SIG-M5 treated with dmso at 0.1 percent for 504 hours (cell line): ENCODE measurements at regions not wholly inside any gene's neighbourhood (a gene's known extent, or its start where the extent isn't known, plus 50 kb on each side); places are given as distances from the start of the nearest gene placed in this dataset.
"Not testable (repeated sequence)": the region's sequence is repeated elsewhere in the genome, so short reads cannot be mapped to it uniquely, and the experiment has no call there.

Source experiments
- DNase-seq: peaks from one replicate; lab custom pipeline; 2025; ENCODE audit not compliant: unreplicated experiment; lab: John Stamatoyannopoulos, UW

DNA sequence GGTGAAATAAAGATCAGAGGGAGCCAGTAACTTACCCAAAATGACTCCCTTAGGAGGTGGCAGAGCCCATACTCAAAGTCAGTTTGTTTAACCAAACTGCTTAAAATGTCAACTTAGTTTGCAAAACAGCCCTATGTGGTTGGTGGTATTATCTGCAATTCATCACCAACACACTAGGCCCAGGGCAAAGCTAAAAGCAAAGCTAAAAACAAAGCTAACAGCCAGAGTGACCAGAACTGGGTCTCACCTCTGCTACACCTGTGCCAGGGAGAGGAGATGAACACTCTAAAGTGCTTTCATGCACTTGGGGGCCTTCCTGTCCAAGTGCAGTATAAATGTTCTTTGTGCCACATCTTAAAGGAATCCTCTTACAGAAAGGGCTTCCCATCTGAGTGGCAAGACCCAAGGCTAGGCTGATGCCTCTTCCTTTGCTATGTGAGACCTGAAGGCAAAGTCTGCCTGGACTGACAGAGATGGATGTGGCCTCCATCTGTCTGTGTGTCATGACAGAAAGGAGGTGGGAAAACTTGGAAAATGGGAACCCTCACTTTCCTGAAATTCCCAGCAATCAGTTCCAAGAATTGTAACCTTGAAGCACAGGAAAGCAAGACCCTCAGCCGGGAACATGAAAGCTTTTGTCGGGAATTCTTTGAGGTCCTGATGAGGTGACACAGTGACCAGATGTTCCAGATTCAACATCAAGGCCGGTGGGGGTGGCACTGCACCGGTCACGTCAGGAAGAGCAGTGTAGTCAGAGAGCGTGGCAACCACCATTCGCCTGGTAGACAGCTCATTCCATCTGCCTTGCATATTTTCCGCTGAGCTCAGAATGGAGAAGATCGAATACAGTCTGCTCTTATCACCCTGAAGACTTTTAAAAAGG lies 214.3 kb upstream of the PLGLB2 start:
- not testable (repeated sequence) for DNase-seq

DNA sequence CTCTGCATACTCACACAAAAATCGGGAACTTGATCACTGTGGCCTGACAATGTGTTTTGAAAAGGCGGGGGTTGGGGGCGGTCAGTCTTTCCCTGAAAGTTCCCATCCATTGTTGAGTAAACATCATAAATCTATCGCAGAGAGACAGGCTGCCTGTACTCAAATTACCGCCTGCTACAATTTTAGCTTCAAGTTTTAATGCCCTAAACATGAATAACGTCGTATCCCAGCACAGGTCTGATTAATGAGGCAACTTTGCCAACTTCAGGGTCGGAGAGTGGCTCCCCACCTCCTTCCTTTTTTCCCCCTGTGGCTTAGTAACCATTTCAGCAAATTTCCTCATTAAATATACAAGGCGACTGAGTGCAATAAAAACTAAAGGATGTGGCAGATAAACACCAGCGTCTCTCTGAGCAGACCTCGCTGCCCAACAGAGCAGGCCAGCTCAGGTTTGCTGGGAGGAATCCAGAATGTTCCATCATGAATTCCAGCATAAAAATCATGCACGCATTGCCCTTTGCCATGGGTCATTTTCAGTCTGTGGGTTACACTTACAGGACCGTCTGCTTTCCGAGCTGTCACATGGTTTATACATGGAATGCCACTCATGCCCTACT lies 213.5 kb upstream of the PLGLB2 start:
- DNase-seq: not testable (repeated sequence)

DNA sequence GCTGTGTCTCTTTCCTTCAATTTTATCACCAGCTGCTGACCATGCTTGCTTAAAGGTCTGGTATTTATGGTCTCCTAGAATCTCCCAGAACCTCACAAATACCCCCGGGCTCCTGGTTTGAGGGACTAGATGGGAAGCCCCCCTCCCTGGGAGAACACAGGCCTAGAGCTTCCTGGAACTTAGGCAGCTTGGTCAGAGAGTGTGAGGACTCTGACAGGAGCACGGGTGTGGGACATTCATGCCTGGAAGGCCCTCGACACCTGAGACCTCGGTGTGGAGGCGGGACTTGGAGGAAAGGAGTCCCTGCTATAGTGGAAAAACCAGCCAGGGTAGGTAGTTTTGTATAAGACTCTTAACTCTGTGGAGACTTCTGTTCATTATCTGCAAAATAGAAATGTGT lies 211.5 kb upstream of the PLGLB2 start:
- not testable (repeated sequence) for DNase-seq

DNA sequence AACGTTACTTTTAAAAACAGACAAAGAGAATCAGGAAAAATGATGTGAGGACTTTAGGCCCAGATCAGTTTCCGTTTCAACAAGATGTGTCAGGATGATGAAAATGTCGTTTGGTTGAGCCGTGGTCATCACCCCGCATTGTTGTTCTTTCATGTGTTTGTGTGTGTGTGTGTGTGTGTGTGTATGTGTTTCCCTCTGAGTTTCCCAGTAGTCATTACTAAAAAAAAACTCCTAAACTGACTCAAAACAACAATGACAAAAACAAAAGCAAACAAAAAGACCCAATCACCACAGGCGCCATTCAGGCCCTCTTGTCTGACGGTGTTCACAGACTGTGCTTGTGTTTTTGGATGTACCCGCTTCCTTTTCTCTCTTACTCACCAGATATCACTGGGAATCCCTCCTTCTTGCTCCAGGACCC lies 210.6 kb upstream of the PLGLB2 start:
- DNase-seq: not testable (repeated sequence)

DNA sequence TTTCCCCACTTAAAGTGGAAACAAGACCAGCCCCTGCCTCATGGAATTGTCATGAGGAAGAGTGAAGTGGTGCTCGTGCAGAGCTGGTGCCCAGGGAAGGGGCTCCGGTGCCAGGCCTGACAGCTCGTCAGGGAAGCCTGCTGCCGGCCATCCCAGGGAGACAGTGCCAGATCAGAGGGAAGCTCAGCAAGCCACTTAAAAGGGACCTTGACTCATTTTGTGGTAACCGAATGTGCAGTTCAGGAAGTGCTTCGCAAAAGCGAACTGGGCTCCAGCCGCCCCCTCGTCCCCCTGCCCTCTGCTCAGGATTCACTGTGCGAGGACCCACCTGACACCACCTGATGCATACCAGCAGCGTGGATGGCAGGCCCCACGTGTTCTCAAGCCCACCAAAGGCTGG lies 209.6 kb upstream of the PLGLB2 start:
- DNase-seq: not testable (repeated sequence)

DNA sequence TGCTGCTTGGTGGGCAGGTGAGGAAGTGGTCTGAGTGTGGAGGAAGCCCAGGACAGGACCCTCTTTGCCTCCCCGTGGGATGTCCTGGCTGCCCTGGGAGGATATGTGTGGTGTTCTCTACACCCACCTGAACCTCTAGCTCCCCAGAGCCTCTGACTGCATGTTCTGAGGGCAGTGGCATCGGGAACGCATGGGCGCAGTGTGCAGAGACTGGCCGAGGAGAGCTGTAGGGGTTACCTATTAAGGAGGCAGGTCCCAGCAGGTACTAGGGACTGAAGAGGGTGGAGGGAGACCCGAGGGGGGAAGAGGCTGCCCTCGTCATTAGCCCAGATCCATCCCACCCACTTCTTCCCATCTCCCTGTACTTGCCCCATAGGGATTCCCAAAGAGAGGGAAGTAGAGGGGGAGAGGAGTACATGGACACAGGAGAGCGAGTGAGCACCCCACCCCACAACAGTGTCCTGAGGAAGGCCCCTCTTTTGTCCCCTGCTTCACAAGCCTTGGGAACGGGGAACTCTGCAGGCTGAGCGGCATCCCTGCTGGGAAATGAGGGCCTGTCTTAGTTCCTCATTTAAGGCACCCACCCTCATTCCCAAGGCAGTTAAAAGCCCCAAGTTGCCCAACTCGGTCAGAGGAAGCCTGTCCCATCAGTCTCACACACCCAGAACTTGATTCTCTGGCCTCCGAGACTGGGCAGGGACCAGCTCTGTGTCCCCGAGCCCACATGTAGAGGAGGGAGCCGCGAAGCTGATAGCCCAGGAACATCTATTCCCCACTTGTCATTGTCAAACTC lies 208.5 kb upstream of the PLGLB2 start:
- not testable (repeated sequence) for DNase-seq

DNA sequence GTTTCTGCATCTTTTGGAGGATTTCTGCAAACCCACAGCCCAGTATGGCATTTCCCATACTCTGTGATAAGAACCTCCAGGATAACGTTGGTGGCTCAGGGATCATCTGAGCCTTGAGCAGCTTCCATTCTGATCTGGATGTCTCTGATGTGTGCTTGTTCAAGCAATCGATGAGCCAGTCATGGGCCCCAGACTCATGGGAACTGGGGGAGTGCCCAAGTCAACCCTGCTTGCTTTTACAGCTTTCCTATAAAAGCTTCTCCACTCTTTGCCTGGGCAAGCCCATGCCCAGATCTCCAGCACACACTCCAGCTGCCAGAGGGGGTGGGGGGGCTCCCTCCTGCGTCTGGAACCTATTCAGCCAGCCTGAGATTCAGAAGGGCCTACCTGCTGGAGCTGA lies 207.6 kb upstream of the PLGLB2 start:
- DNase-seq: not testable (repeated sequence)

DNA sequence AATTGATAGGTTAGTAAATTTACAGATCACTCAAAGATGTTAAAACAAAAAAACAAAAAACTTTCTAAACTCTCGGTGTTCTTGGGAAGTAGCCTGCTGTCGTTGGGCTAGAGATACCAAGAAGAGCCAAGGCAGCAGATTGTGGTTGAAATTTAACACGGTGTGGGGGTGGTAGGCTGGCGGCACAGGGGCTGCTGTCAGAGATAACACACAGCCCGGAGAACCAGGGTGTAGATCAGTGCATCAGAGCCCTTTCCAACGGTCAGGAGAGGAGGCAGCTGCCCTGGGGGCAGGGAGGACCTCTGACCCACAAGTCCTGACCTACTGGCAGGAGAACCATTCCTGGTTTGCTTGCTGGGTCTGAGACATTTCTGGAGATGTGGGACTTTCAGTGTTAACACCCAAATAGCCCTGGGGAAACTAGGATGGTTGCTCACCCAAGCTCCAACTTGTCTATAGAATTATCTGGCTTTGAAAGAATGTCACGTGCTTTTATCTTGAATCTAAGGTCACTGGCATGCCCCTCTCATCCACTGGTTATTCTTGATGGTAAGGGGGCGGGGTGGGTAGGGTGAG lies 205.2 kb upstream of the PLGLB2 start:
- DNase-seq: not testable (repeated sequence)

DNA sequence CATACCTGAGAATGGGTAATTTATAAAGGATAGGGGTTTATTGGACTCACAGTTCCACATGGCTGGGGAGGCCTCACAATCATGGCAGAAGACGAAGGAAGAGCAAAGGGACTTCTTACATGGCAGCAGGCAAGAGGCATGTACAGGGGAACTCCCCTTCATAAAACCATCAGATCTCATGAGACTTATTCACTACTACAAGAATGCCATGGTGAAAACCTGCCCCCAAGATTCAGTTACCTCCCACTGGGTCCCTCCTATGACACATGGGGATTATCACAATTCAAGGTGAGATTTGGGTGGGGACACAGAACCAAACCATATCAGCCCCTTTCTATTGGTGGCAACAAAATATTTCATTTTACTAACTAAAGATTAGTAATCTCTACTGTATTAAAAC lies 204.1 kb upstream of the PLGLB2 start:
- DNase-seq: not testable (repeated sequence)

DNA sequence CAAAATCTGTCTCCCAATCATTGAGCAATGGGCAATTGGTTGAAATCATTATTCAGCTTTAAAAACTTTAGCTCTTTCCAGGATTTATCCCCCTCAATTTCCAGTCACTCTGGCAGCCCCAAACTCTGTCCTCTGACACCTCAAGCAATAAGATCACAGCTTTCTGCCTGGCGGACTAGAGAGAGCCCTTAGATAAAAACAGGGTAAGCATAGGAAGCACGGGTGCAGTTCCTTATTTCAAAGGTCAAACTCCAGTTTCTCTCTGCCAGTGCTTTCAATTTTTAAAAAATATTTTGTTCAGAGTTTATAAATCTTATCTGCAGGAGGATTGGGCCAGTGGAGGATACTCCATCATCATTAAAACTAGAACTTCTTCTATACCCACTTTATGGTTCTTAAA lies 200.8 kb upstream of the PLGLB2 start:
- not testable (repeated sequence) for DNase-seq

DNA sequence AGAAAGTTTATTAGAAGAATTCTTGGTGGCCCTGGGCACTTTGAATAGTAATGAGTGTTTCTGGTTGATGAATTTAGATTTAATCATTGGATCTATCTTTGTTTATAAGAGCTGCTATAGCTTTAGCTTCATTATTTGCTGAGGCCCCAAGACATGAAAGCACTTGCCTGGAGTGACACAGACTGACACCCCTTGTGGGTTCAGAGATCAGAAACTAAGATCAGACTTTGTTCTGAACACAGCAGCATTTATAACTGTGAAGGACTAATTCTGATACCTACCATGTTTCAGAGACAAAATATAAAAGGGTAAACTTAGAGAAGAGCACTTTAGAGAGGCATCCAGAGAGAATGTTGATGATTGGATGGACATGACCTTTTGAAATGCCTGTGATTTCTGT lies 199.9 kb upstream of the PLGLB2 start:
- not testable (repeated sequence) for DNase-seq

DNA sequence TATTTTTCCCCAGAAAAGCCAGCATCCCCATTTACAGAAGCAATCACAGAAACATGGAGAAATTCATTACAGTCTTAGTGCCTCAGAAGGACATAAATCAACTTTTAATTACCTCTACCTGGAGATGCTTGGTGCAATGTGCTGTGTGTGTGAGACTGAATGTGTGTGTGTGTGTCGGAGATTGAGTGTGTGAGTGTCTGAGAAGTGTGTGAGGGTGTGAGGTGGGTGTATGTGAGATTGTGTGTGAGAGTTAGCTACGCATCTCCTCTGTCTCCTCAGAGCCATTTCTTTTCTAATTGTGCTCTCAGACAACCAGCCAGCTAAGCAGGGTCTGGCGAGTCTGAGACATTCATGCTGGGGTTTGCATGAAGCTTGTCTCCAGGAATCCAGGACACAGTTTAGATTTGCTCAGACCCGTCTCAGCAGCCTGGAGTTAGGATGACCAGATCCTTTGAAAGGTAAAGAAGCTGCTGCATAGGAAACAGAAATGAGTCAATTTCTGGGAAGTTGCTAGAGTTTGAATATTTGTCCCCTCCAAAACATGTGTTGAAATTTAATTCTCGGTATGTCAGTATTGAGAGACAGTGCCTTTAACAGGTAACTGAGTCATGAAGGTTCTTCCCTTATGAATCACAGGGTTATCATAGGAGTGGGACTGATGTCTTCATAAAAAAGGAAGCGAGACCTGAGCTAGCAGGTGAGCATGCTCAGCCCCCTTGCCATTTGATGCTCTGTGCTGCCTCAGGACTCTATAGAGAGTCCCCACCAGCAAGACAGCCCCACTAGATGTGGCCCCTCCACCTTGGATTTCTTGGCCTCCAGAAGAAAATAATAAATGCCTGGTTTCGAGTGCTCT lies 199.0 kb upstream of the PLGLB2 start:
- DNase-seq: not testable (repeated sequence)

DNA sequence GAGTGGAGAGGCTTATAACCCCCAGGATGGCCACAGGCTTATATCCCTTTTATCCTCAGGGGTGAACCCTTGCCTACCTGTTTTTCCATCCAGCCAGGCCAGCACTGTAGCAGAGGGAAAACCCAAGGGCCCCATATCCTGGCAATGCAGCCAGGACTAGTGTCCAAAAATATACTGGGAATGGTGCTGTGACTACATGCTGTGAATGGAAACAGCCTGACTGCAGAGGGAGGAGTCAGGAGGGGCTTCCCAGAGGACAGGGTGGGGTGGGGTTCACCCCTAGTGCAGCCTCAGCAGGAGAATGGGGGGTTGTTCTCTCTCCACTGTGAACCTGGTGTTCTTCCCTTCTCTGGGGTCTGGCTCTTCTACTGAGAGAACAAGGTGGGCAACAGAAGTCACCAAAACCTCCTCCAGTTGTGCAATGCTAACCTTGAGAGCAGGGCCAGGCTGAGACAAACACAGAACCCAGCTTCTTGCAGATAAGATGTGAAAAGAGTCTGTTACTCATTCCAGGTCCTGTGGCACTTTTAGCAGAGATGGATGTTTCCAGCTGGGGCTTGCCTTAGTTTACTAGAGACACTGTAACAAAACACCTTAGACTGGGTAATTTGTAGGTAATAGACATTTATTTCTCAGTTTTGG lies 198.2 kb upstream of the PLGLB2 start:
- DNase-seq: not testable (repeated sequence)

DNA sequence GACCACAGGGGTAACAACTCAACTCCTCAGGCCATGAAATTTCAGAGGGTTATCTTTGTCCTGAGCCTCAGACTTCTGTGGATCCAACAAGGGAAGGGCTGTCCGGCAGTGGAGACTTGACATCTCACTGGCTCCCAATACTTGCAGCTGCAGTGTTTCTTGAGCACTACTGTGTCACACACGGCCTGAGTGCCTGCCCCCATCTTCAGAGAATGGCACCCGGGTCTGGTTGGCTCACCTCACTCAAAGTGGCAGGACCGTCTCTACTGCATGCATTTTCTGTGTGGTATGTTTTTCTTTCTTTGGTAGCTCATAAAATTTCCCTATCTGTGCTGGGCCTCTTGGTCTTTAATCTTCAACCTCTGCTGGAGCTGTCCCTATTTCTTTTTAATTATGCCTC lies 193.2 kb upstream of the PLGLB2 start:
- DNase-seq: not testable (repeated sequence)

DNA sequence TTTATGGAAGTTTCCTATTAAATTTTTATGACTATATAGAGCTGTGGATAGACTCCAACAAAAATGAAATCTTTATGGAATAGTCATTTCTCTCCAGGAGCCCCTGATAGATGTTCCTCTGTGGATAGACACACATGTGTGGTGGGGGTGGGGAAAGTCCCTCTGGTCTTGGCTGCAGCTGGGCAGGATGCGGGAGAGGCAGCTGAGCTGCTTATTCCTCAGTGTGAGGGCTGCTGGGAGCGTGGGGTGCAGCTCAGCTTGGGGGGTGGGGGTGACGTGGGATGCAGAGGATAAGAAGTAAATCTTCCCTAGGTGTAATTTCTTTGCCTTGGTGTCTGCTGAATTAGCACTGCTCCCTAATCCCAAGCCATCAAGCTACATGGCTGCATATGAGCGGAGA lies 192.8 kb upstream of the PLGLB2 start:
- not testable (repeated sequence) for DNase-seq

DNA sequence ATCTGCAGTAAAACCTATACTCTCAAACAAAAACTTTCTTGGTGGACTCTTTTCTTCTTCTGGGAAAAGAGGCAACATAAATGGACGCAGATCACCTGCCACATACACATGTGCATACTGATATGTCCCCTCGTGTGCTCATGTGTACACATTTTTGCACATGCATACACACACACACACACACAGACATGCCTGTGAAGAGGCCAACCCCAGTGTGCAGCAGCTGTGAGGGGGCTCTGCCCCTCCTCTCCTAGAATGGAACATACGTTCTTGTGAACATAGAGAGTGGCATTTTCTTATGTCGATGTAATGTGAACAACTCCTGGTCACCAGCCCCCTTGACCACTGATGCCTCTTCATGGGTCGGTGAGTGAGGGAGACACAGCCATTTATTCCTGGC lies 188.9 kb upstream of the PLGLB2 start:
- not testable (repeated sequence) for DNase-seq

DNA sequence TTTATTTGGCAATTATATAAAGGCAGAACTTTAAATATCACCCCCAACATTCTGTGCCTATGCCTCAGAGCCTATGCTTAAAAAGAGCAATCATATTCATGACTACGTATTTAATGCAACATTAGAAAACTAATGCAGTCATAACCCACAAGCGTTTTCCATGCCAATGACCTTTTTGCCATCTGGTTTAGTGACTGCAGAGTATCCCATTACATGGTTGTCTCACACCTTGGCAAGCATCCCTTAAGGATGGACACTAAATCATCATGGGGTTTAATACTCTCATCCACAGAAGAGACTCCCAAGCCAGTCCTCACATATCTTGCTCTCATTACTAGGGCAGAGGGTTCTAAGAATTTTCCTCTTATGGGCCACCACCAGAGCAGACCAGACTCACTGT lies 188.2 kb upstream of the PLGLB2 start:
- not testable (repeated sequence) for DNase-seq

DNA sequence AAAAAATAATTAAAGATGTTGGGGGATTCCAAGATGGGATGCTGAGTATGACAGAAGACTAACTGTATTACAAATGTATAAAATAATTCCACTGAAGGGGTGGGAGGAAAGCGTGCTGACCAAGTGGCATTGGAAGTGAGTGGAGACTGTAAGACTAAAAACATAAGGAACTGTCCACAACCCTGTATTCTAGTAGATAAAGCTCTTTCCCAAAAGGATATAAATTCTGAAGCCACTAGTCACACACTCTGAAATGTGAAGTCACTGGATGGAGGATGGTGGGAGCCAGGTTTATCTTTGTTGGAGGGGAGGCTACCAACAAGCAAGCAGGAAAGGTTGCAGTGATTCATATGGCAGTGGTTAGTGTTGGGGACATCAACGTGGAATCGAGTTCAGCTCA lies 182.8 kb upstream of the PLGLB2 start:
- DNase-seq: not testable (repeated sequence)

DNA sequence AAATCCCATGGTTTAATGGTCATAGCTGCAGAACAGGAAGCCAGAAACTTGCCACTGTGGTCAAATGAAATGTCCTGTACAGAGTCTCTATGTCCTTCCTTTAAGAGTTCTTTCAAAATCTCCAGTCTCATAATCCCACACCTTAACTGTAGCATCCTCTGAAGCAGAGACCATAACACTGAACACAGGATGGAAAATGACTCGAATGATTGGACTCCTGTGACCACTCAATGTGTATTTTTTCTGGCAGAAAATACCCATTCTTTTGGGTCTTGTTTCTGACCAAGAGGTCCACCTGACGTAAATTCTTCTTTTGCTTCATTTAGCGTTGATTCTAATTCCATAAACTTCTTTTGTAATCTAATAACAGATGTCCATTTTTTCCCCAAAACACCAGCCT lies 181.4 kb upstream of the PLGLB2 start:
- not testable (repeated sequence) for DNase-seq

DNA sequence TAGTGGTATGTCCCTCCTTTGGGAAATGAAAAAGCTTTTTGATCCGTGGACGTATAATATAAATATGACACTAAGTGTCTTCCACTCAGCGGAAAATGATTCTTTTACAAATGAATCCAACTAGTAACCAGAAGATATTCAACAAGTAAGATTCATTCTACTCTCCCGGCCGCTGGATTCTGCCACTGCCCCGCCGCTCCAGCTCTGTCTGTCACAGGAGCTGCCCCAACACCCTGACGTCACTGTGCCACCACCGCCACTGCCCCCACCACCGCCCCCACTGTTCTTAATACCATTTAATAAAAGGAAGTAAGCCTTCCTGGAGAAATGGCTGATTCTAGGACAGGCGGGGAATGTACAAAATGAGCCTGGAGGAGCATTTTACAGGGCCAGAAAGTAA lies 180.8 kb upstream of the PLGLB2 start:
- DNase-seq: not testable (repeated sequence)
